Activated CD4-positive, alpha-beta T cell treated with anti-CD3 and anti-CD28 coated beads for 4 hours (primary cell): ENCODE measurements at regions not wholly inside any gene's neighbourhood (a gene's known extent, or its start where the extent isn't known, plus 50 kb on each side); places are given as distances from the start of the nearest gene placed in this dataset.

ENCODE experiments used
- DNase-seq, 2 donors: peaks; one replicate each; pipeline ENCODE4 v3.0.0-alpha.2; 2020

- no peak for DNase-seq
Observed at GRCh38 chr5:93313672-93314071, 267.3 kb downstream of the NR2F1-AS1 start.

GRCh38 chr5:93311881-93312280, 269.1 kb downstream of the NR2F1-AS1 start:
- DNase-seq: no peak

- no peak for DNase-seq
Observed at GRCh38 chr5:93307557-93307956, 273.5 kb downstream of the NR2F1-AS1 start.

DNA sequence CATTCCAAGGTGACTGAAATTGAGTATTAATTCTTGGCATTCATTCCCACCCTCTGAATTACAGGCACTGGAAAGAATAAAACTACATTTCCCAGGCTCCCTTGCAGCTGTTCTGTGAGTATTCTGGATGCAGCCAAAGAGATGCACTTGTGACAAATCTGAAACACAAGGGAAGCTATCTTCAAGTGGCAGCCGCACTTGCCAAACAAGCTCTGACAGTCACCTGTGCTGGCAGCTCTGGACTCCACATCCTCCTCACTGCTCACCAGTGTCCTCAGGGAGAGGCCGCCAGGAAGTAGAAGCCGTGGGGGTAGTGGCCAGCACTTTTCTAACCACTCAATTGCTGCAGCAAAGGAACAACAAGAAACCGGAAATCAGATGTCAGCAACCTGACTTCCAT, 275.0 kb downstream of the NR2F1-AS1 start:
- DNase-seq: no peak

DNA sequence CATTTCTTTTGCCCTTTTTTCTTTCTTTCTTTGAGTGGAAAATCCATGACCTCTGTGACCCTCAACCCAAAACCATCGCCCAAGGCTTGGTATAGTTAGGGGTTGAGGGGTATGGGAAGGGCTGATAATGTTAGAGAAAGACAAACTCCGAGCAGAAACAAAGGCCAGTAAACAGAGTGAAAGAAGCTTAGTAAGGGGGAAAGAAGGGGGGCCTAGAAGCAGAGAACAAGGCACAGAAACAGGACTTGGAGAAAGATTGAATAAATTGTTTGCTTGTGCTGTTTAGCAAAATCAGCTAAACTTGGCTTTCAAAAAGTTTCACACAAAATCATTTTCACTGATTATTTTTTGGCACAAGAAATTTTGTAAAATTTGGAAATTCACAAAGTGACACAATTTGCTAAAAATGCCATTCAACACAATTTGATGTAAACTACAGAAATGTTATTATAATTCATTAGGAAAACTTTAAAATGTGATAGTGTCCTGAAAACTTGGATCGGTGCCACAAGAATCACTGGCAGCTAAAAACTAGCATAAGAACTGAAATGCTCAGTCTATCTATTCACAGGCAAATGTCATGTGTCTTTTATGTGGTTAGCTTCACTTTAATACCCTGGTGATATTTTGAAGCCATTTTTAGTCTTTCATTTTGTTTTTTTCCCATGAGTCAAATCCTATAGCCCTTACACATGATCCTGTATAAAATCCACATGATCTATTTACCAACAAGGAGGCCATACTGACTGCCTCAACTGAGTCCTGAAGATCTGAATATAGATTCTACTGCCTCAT, 276.4 kb downstream of the NR2F1-AS1 start:
- DNase-seq: no peak

DNA sequence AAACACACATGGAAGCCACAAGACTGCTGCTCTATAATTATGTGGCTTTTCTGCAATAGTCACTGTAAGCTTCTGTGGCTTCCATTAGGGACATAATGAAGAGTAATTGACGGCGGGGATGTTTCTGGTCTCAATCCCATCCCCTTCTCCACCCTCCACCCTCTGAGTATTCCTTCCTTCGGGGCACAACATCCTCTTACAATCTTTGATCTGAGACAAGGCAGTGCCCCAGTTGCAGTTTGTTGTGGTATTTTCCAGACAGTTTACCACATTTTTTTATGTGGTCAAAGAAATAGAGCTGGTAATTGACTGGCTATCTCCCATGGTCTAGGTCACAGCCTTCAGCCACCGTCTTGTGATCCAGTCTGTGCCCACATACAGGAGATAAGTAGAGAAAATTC, 277.7 kb downstream of the NR2F1-AS1 start:
- DNase-seq: no peak

DNA sequence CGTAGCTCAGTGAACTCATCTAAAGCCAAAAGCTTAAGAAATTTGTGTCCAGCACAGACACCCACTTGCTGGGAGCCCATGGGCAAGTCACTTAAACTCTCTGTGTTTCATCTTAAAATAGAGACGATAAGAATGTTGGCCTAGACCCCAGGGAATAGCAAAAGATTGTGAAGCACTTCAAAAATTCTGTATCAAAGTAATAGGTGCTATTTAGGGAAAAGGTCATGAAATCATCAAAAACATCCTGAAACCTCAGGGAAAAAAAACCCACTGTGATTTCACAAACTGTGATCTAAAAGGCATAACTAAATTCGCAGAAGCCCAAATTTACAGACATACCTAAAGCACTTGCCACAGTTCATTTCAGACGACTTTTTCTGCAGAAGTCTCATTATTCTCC, 278.3 kb downstream of the NR2F1-AS1 start:
- no peak for DNase-seq

DNA sequence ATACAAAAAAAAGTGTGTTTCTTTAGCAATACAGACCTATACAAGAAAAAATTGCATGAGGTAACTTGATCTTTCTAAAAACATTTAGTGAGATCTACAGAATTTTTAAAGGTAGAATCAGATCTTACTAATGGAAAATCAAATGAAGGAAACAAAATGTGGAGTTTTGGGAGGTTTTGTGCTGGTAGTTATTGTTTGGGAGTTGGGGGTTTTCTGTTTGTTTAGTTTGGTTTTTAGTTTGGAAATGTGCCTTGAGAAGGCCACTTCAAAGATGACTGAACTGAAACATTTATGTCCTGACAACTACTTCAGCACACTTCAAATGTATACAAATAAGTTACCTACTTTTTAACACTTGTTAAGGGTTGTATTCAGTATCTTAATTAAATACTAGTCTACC, 280.1 kb downstream of the NR2F1-AS1 start:
- DNase-seq: no peak

DNA sequence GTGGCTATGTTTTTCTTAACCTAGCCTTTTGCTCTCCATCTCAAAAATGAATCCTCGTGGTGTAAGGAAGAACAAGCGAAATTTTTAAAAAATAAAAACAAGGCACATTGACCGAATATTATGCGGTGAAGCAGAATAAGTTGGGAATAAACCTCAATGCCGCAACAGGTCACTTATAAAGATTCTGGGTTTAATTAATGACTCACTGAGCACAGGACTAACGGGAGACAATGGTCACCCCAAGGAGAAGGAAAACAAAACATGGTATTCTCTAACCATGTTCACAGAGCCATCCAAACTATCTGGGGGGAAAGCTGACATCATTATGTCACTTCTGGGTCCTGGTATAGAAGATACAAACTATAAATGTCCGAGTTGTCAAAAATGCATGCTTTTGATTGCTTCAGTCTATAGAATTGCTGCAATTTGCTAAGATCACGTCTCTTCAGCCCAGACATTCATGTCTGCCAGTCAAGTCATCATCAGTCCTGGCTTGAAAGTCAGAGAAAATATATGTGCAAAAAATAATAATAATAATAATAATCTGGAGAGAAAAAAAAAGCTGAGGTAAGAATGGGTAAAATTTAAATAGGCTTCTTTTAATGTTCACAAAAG, 280.6 kb downstream of the NR2F1-AS1 start:
- DNase-seq: no peak

GRCh38 chr5:93299681-93300308, 281.2 kb downstream of the NR2F1-AS1 start:
- no peak for DNase-seq

- DNase-seq: no peak
Observed at GRCh38 chr5:93297116-93297515, 283.9 kb downstream of the NR2F1-AS1 start.

- DNase-seq: no peak
Observed at GRCh38 chr5:93296338-93296737, 284.7 kb downstream of the NR2F1-AS1 start.

- no peak for DNase-seq
Observed at GRCh38 chr5:93294996-93295395, 286.0 kb downstream of the NR2F1-AS1 start.

GRCh38 chr5:93294199-93294598, 286.8 kb downstream of the NR2F1-AS1 start:
- DNase-seq: no peak

- DNase-seq: no peak
Observed at GRCh38 chr5:93289942-93290341, 291.1 kb downstream of the NR2F1-AS1 start.

DNA sequence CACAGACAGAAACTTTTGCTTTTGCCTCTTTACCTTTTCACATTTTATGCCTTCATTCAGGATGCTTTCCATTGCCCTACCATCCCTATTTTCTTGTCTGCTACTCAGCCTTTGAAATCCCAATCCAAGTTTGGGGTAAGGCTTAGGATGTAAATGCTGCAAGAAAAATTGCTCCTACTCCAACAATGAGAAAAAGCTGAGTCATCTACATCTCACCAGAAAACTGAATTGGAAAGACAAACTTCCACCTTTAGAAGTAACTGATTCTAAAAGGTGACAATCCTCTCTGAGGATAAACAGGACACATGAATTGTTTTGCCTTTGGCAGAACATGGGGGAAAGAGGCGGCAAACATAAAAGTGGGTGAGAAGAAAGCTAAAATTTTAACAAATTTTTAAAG, 295.6 kb downstream of the NR2F1-AS1 start:
- no peak for DNase-seq

DNA sequence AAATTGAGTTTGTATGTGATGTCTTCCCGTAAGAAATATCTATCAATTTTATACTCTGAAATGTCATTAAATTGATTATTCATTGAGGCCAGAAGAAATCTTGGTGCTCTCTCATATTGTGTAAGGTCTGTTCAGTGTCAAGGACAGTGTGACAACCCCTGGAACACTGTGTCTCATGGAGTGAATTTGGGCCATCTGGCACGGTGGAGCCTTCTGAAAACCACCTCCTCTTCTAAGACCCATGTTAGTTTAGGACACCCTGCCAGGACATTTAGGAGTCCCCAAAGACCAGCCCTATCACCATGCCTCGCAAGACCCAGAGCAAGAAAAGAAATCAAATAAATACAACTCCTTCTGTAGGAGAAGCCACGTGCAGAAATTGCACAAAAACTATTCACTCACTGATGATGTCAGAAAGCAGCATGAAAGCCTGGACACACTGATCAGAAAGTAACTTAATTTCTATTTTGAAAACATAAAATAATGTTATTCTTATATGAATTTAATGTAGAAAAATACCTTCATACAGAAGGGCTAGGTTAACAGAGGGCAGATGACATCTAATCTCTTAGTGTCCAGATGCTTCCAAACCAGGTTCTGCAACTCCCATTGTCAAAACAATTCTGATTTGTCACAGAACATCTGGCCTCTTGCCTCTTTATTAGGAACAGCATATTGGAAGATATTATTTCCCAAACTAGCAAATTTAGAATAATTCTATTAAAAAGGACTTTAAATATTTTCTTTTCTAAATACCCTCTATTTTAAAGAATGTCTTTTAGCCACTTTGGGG, 298.8 kb downstream of the NR2F1-AS1 start:
- no peak for DNase-seq

DNA sequence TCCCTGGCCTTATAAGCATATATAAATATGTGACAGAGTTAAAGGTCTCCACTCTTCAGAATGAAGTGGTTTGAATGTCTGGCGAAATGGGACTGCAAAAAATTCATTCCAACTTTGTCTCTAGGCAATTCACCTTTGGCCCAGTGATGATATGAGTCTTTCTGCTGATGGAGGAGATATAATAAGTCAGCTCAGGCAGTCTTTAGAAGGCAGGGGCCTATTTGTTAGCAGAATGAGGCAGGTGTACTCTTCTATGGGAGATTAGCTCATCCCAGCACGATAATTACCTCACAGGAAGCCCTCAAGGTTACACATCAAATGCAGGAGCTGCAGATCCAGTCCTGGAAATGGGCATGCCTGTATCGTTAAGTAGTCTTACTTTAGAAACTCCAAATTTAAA, 300.5 kb downstream of the NR2F1-AS1 start:
- no peak for DNase-seq

GRCh38 chr5:93279296-93279963, 301.6 kb downstream of the NR2F1-AS1 start:
- no peak for DNase-seq

GRCh38 chr5:93278896-93279295, 302.1 kb downstream of the NR2F1-AS1 start:
- DNase-seq: no peak

- no peak for DNase-seq
Observed at GRCh38 chr5:93277051-93277450, 304.0 kb downstream of the NR2F1-AS1 start.

GRCh38 chr5:93275376-93275775, 305.6 kb downstream of the NR2F1-AS1 start:
- DNase-seq: no peak

DNA sequence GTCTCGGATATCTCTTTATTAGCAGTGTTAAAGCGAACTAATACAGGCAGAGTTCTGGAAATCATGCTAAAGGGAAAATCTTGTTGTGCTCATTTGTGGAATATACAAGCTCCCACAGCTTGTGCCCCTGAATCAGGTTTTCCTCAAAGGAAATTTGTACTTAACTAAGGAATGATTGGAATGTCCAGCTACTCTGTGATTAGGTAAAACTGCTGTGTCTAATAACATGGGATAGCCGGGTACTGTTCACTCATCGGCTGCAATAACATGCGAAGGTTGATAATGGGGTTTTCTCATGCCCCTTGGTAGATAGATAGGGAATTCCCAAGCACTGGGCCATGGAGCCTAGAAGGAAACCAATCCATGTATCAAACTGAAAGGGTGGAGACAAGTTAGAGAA, 306.7 kb downstream of the NR2F1-AS1 start:
- DNase-seq: no peak
